Neural cell (in vitro differentiated cells): ENCODE measurements at regions not wholly inside any gene's neighbourhood (a gene's known extent, or its start where the extent isn't known, plus 50 kb on each side); places are given as distances from the start of the nearest gene placed in this dataset.

ENCODE experiments used
- EP300 ChIP-seq: fragments of 450-650 bp; conservative IDR thresholded peaks from 2 replicates; pipeline ENCODE4 v1.6.1; 2014; ENCODE audit warnings: antibody characterized with exemption, mild to moderate bottlenecking, moderate library complexity; ENCODE audit not compliant: poor library complexity, severe bottlenecking
- EZH2 ChIP-seq: fragments of 200-600, 300-800 bp; shearing (Covaris generic), sonication (generic); IDR thresholded peaks from 2 replicates; pipeline ENCODE4 v1.6.1; 2014; ENCODE audit warnings: antibody characterized with exemption, low read length, borderline replicate concordance, mild to moderate bottlenecking; ENCODE audit not compliant: insufficient read depth, poor library complexity, severe bottlenecking
- MXI1 ChIP-seq: fragments of 450-650 bp; conservative IDR thresholded peaks from 2 replicates; pipeline ENCODE4 v1.6.1; 2014; ENCODE audit warnings: antibody characterized with exemption, mild to moderate bottlenecking; ENCODE audit not compliant: poor library complexity, severe bottlenecking
- POLR2AphosphoS5 ChIP-seq: IDR thresholded peaks from 2 replicates; pipeline ENCODE4 v1.6.1; 2012
- RAD21 ChIP-seq: fragments of 450-650 bp; conservative IDR thresholded peaks from 2 replicates; pipeline ENCODE4 v1.6.1; 2014; ENCODE audit warnings: antibody characterized with exemption, mild to moderate bottlenecking, moderate library complexity
- SMC3 ChIP-seq: fragments of 450-650 bp; conservative IDR thresholded peaks from 2 replicates; pipeline ENCODE4 v1.6.1; 2014; ENCODE audit warnings: antibody characterized with exemption, mild to moderate bottlenecking, moderate library complexity; ENCODE audit not compliant: poor library complexity
- TAF1 ChIP-seq: IDR thresholded peaks from 2 replicates; pipeline ENCODE4 v1.6.1; 2012; ENCODE audit warnings: low read depth
- TF ChIP-seq, protein P1 (sequence below): fragments of 450-650 bp; IDR thresholded peaks from 2 replicates; pipeline ENCODE4 v1.5.1; 2014; ENCODE audit warnings: antibody characterized with exemption, mild to moderate bottlenecking, moderate library complexity; ENCODE audit not compliant: poor library complexity, severe bottlenecking
- TF ChIP-seq, protein P2 (sequence below): IDR thresholded peaks from 2 replicates; pipeline ENCODE4 v1.6.1; 2012; ENCODE audit warnings: borderline replicate concordance

DNA sequence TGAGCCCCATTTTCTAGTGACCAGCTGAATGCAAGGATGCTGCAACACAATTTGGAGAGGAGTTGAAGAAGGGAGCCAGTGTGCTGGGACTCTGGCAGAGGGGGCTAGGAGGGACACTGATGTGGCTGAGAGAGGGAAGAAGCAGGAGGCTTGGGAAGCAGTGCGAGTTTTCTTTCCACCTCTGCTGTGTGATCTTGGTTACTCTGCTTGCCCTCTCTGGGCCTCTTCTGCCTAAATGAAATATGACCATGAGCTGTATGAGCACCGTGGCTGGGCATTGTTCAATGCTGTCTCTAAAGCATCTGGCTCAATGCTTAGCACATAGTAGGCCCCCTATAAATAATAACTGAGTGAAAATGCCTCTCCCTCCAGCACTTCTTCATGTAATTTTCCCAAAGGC, 65.3 kb upstream of the PAX7 start:
- no peak for TF ChIP-seq SMC3
- TF ChIP-seq, protein P1, sequence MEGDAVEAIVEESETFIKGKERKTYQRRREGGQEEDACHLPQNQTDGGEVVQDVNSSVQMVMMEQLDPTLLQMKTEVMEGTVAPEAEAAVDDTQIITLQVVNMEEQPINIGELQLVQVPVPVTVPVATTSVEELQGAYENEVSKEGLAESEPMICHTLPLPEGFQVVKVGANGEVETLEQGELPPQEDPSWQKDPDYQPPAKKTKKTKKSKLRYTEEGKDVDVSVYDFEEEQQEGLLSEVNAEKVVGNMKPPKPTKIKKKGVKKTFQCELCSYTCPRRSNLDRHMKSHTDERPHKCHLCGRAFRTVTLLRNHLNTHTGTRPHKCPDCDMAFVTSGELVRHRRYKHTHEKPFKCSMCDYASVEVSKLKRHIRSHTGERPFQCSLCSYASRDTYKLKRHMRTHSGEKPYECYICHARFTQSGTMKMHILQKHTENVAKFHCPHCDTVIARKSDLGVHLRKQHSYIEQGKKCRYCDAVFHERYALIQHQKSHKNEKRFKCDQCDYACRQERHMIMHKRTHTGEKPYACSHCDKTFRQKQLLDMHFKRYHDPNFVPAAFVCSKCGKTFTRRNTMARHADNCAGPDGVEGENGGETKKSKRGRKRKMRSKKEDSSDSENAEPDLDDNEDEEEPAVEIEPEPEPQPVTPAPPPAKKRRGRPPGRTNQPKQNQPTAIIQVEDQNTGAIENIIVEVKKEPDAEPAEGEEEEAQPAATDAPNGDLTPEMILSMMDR: no peak
- TF ChIP-seq RAD21: no peak
- TF ChIP-seq, protein P2, sequence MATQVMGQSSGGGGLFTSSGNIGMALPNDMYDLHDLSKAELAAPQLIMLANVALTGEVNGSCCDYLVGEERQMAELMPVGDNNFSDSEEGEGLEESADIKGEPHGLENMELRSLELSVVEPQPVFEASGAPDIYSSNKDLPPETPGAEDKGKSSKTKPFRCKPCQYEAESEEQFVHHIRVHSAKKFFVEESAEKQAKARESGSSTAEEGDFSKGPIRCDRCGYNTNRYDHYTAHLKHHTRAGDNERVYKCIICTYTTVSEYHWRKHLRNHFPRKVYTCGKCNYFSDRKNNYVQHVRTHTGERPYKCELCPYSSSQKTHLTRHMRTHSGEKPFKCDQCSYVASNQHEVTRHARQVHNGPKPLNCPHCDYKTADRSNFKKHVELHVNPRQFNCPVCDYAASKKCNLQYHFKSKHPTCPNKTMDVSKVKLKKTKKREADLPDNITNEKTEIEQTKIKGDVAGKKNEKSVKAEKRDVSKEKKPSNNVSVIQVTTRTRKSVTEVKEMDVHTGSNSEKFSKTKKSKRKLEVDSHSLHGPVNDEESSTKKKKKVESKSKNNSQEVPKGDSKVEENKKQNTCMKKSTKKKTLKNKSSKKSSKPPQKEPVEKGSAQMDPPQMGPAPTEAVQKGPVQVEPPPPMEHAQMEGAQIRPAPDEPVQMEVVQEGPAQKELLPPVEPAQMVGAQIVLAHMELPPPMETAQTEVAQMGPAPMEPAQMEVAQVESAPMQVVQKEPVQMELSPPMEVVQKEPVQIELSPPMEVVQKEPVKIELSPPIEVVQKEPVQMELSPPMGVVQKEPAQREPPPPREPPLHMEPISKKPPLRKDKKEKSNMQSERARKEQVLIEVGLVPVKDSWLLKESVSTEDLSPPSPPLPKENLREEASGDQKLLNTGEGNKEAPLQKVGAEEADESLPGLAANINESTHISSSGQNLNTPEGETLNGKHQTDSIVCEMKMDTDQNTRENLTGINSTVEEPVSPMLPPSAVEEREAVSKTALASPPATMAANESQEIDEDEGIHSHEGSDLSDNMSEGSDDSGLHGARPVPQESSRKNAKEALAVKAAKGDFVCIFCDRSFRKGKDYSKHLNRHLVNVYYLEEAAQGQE: no peak
- no peak for TF ChIP-seq EP300
- TF ChIP-seq EZH2: no peak
- TF ChIP-seq POLR2AphosphoS5: no peak
- TF ChIP-seq TAF1: no peak
- no peak for TF ChIP-seq MXI1
